ENCODE measurements at regions not wholly inside any gene's neighbourhood (a gene's known extent, or its start where the extent isn't known, plus 50 kb on each side); places are given as distances from the start of the nearest gene placed in this dataset.

- Histone ChIP-seq H3K9me2 (replicated peaks; ENCODE audit: insufficient read depth, low read length) (no peaks in the 10 kb centered on the region), H2AFZ (ENCODE audit: low read length) (no peak overlapping the region), H3K4me1 (ENCODE audit: low read length) (no peaks in the 10 kb centered on the region), H3K4me2 (ENCODE audit: low read depth, low read length) (no peak overlapping the region), H3K79me2 (ENCODE audit: low read length) (no peaks in the 10 kb centered on the region), H3K27ac (ENCODE audit: low read length) (no peak overlapping the region), H3K4me3 (ENCODE audit: low read length) (no peak overlapping the region), H3K9ac (ENCODE audit: low read length) (no peak overlapping the region), H3F3A (ENCODE audit: insufficient read depth, low read length) (no peaks in the 10 kb centered on the region), H4K20me1 (ENCODE audit: insufficient read depth, low read length) (no peaks in the 10 kb centered on the region), H3K9me3 (replicated peaks; ENCODE audit: insufficient read depth, low read length) (no peaks in the 10 kb centered on the region), H3K36me3 (replicated peaks; ENCODE audit: insufficient read depth, low read length) (no peaks in the 10 kb centered on the region), H3K27me3 (replicated peaks; ENCODE audit: insufficient read depth, low read length) (no peaks in the 10 kb centered on the region)
- DNase-seq = no peak
- TF ChIP-seq CTCF (IDR thresholded peaks at IDR 0.05; ENCODE audit: low read length) (no peak), EZH2 (optimal IDR thresholded peaks at IDR 0.05; ENCODE audit: low read depth, low read length) (no peak), EZH2phosphoT487 (IDR thresholded peaks at IDR 0.05; ENCODE audit: low read length) (no peak)
Measured at GRCh38 chr1:240008298-240008697, 83.4 kb upstream of the FMN2 start.

- DNase-seq = no peak
- Histone ChIP-seq H3K27ac (ENCODE audit: low read length) (no peak overlapping the region), H3K4me2 (ENCODE audit: low read depth, low read length) (no peak overlapping the region), H3K9ac (ENCODE audit: low read length) (no peak overlapping the region), H3K27me3 (replicated peaks; ENCODE audit: insufficient read depth, low read length) (no peaks in the 10 kb centered on the region), H4K20me1 (ENCODE audit: insufficient read depth, low read length) (no peaks in the 10 kb centered on the region), H3F3A (ENCODE audit: insufficient read depth, low read length) (no peaks in the 10 kb centered on the region), H3K4me1 (ENCODE audit: low read length) (no peaks in the 10 kb centered on the region), H3K9me3 (replicated peaks; ENCODE audit: insufficient read depth, low read length) (no peaks in the 10 kb centered on the region), H3K79me2 (ENCODE audit: low read length) (no peaks in the 10 kb centered on the region), H3K9me2 (replicated peaks; ENCODE audit: insufficient read depth, low read length) (no peaks in the 10 kb centered on the region), H3K36me3 (replicated peaks; ENCODE audit: insufficient read depth, low read length) (no peaks in the 10 kb centered on the region), H2AFZ (ENCODE audit: low read length) (no peak overlapping the region), H3K4me3 (ENCODE audit: low read length) (no peak overlapping the region)
- no peak for TF ChIP-seq EZH2 (optimal IDR thresholded peaks at IDR 0.05; ENCODE audit: low read depth, low read length)
- no peak for TF ChIP-seq EZH2phosphoT487 (IDR thresholded peaks at IDR 0.05; ENCODE audit: low read length)
- no peak for TF ChIP-seq CTCF (IDR thresholded peaks at IDR 0.05; ENCODE audit: low read length)
Measured at GRCh38 chr1:240014051-240014450, 77.6 kb upstream of the FMN2 start.

- Histone ChIP-seq H3K4me1 (ENCODE audit: low read length) (no peaks in the 10 kb centered on the region), H3K9ac (ENCODE audit: low read length) (no peak overlapping the region), H2AFZ (ENCODE audit: low read length) (no peak overlapping the region), H3K9me2 (replicated peaks; ENCODE audit: insufficient read depth, low read length) (no peaks in the 10 kb centered on the region), H3K4me3 (ENCODE audit: low read length) (no peak overlapping the region), H3K27me3 (replicated peaks; ENCODE audit: insufficient read depth, low read length) (no peaks in the 10 kb centered on the region), H3F3A (ENCODE audit: insufficient read depth, low read length) (no peaks in the 10 kb centered on the region), H3K27ac (ENCODE audit: low read length) (no peak overlapping the region), H4K20me1 (ENCODE audit: insufficient read depth, low read length) (no peaks in the 10 kb centered on the region), H3K36me3 (replicated peaks; ENCODE audit: insufficient read depth, low read length) (no peaks in the 10 kb centered on the region), H3K4me2 (ENCODE audit: low read depth, low read length) (no peak overlapping the region), H3K79me2 (ENCODE audit: low read length) (no peaks in the 10 kb centered on the region), H3K9me3 (replicated peaks; ENCODE audit: insufficient read depth, low read length) (no peaks in the 10 kb centered on the region)
- DNase-seq = no peak
- TF ChIP-seq EZH2 (optimal IDR thresholded peaks at IDR 0.05; ENCODE audit: low read depth, low read length) (no peak), CTCF (IDR thresholded peaks at IDR 0.05; ENCODE audit: low read length) (no peak), EZH2phosphoT487 (IDR thresholded peaks at IDR 0.05; ENCODE audit: low read length) (no peak)
Measured at GRCh38 chr1:240018617-240019016, 73.1 kb upstream of the FMN2 start.
